ENCODE measurements at regions not wholly inside any gene's neighbourhood (a gene's known extent, or its start where the extent isn't known, plus 50 kb on each side); places are given as distances from the start of the nearest gene placed in this dataset.

GRCh38 chr17:51456942-51457341 is 196.6 kb downstream of the UTP18 start:
- TF ChIP-seq, protein P1, sequence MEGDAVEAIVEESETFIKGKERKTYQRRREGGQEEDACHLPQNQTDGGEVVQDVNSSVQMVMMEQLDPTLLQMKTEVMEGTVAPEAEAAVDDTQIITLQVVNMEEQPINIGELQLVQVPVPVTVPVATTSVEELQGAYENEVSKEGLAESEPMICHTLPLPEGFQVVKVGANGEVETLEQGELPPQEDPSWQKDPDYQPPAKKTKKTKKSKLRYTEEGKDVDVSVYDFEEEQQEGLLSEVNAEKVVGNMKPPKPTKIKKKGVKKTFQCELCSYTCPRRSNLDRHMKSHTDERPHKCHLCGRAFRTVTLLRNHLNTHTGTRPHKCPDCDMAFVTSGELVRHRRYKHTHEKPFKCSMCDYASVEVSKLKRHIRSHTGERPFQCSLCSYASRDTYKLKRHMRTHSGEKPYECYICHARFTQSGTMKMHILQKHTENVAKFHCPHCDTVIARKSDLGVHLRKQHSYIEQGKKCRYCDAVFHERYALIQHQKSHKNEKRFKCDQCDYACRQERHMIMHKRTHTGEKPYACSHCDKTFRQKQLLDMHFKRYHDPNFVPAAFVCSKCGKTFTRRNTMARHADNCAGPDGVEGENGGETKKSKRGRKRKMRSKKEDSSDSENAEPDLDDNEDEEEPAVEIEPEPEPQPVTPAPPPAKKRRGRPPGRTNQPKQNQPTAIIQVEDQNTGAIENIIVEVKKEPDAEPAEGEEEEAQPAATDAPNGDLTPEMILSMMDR (conservative IDR thresholded peaks at IDR 0.05; ENCODE audit: low read length), result no peak
- TF ChIP-seq EZH2phosphoT487 (IDR thresholded peaks at IDR 0.05; ENCODE audit: borderline replicate concordance), result no peak
